ENCODE measurements at regions not wholly inside any gene's neighbourhood (a gene's known extent, or its start where the extent isn't known, plus 50 kb on each side); places are given as distances from the start of the nearest gene placed in this dataset.

- CTCF ChIA-PET = interaction anchor here (0.6 kb wide), 1 partner anchor 150 kb away, joined by 3 read pairs; no protein-coding TSS in a partner anchor
- no peaks in the 10 kb centered on the region for H3K9me3 ChIP-seq
Measured at GRCh38 chr3:152714507-152714906, 120.4 kb upstream of the P2RY1 start.

GRCh38 chr3:152717252-152717651 lies 117.7 kb upstream of the P2RY1 start:
- ATAC-seq (no peak), FAIRE-seq (no peak), DNase-seq (ENCODE audit: low read depth in 1 of 2, low spot score in 1 of 2) (no peak)
- H3K9me3 ChIP-seq = no peaks in the 10 kb centered on the region
- no peak overlapping the region for H3K27ac ChIP-seq
- 14% methylated on average over 3 of the region's 3 CpGs for WGBS (ENCODE audit: missing lambda C conversion rate)
- H3K4me2 ChIP-seq = no peak overlapping the region
- no peaks in the 10 kb centered on the region for H3K4me1 ChIP-seq
- POLR2A ChIA-PET = no interaction called here
- H3K4me3 ChIP-seq = no peak overlapping the region
- TF ChIP-seq CBX2 (IDR thresholded peaks at IDR 0.05; ENCODE audit: borderline replicate concordance, low read depth) (no peak), HES2 (IDR thresholded peaks at IDR 0.05) (no peak), HOXA7 (CRISPR knock-in tag; IDR thresholded peaks at IDR 0.05) (no peak)
- CTCF ChIA-PET = no interaction called here

More at GRCh38 chr3:152714507-152714906, 120.4 kb upstream of the P2RY1 start:
- no peak overlapping the region for H3K4me3 ChIP-seq
- H3K27ac ChIP-seq = no peak overlapping the region
- H3K4me2 ChIP-seq = no peak overlapping the region
- ATAC-seq = no peak
- DNase-seq (ENCODE audit: low read depth in 1 of 2, low spot score in 1 of 2) = no peak
- POLR2A ChIA-PET = no interaction called here
- no peak for FAIRE-seq
- TF ChIP-seq POLR2A (IDR thresholded peaks at IDR 0.05; ENCODE audit: low read length) (no peak), CHD2 (IDR thresholded peaks at IDR 0.05; ENCODE audit: low read length, partially characterized antibody) (no peak), MAZ (IDR thresholded peaks at IDR 0.05; ENCODE audit: borderline replicate concordance, low read depth, low read length) (no peak), PBX3 (IDR thresholded peaks at IDR 0.05) (no peak), FOSB (CRISPR knock-in tag; IDR thresholded peaks at IDR 0.05) (no peak), RARB (CRISPR knock-in tag; IDR thresholded peaks at IDR 0.05) (no peak), KDM5A (IDR thresholded peaks at IDR 0.05) (no peak), SREBF2 (IDR thresholded peaks at IDR 0.05) (no peak), JUNB (IDR thresholded peaks at IDR 0.05) (no peak), HOXA7 (CRISPR knock-in tag; IDR thresholded peaks at IDR 0.05) (no peak), TFCP2L1 (CRISPR knock-in tag; IDR thresholded peaks at IDR 0.05) (no peak), USF2 (IDR thresholded peaks at IDR 0.05) (no peak), RAD21 (conservative IDR thresholded peaks at IDR 0.05 in 1 of 2, IDR thresholded peaks at IDR 0.05 in 1 of 2) (no peak), ZSCAN20 (CRISPR knock-in tag; IDR thresholded peaks at IDR 0.05) (no peak), CTCF (IDR thresholded peaks at IDR 0.05) (no peak), HOXB5 (CRISPR knock-in tag; IDR thresholded peaks at IDR 0.05) (no peak), CHD4 (IDR thresholded peaks at IDR 0.05; ENCODE audit: borderline replicate concordance) (no peak)
- H3K4me1 ChIP-seq = no peaks in the 10 kb centered on the region

GRCh38 chr3:152718810-152719209 lies 116.1 kb upstream of the P2RY1 start:
- POLR2A ChIA-PET = no interaction called here
- no peak for ATAC-seq
- no peak for DNase-seq (ENCODE audit: low read depth in 1 of 2, low spot score in 1 of 2)
- FAIRE-seq = no peak
- no peaks in the 10 kb centered on the region for H3K9me3 ChIP-seq
- no peak overlapping the region for H3K27ac ChIP-seq
- no peaks in the 10 kb centered on the region for H3K4me1 ChIP-seq
- H3K4me2 ChIP-seq = no peak overlapping the region
- CTCF ChIA-PET = no interaction called here
- H3K4me3 ChIP-seq = no peak overlapping the region
- TF ChIP-seq JUN (IDR thresholded peaks at IDR 0.05) (no peak), HOXB13 (CRISPR knock-in tag; IDR thresholded peaks at IDR 0.05; ENCODE audit: low read depth) (no peak), ESRRA (IDR thresholded peaks at IDR 0.05; ENCODE audit: borderline replicate concordance, low read length) (no peak), MYC (IDR thresholded peaks at IDR 0.05; ENCODE audit: borderline replicate concordance, low read length) (no peak), CHD4 (IDR thresholded peaks at IDR 0.05; ENCODE audit: borderline replicate concordance) (no peak), POLR2AphosphoS2 (conservative IDR thresholded peaks at IDR 0.05; ENCODE audit: low read length) (no peak), CHD2 (IDR thresholded peaks at IDR 0.05; ENCODE audit: low read length, partially characterized antibody) (no peak), KDM1A (IDR thresholded peaks at IDR 0.05; ENCODE audit: low read depth) (no peak), HDAC2 (IDR thresholded peaks at IDR 0.05) (no peak), HOXB5 (CRISPR knock-in tag; IDR thresholded peaks at IDR 0.05) (no peak), HEYL (CRISPR knock-in tag; IDR thresholded peaks at IDR 0.05) (no peak), ZC3H11A (IDR thresholded peaks at IDR 0.05) (no peak), ATOH8 (CRISPR knock-in tag; IDR thresholded peaks at IDR 0.05; ENCODE audit: low read depth) (no peak), HMGXB4 (CRISPR knock-in tag; IDR thresholded peaks at IDR 0.05; ENCODE audit: borderline replicate concordance) (no peak), ZFP36 (IDR thresholded peaks at IDR 0.05; ENCODE audit: borderline replicate concordance, partially characterized antibody) (no peak)

All from A549 (cell line).